HCT116 (cell line): ENCODE measurements at regions not wholly inside any gene's neighbourhood (a gene's known extent, or its start where the extent isn't known, plus 50 kb on each side); places are given as distances from the start of the nearest gene placed in this dataset.

Experiments
- ATAC-seq: fragments of 200-7000 bp; cut with Tn5 transposase; 2 replicates; pipeline ENCODE4 v1.9.1; 2020; ENCODE audit warnings: mild to moderate bottlenecking, moderate library complexity
- BruUV-seq: library from RNA; stranded (reverse); fragments of 400-500 nt; replicated peaks from 2 replicates; lab custom pipeline; 2021; lab: Mats Ljungman, UMichigan
- CTCF ChIA-PET: fragments of 300-600 bp; sonication (Branson Sonifier 250); formaldehyde crosslinking; loops from one replicate; lab custom pipeline; 2021; ENCODE audit warnings: antibody characterized with exemption; lab: Charles Lee
- POLR2A ChIA-PET: fragments of 300-600, 350-600 bp; sonication (Branson Sonifier 250); formaldehyde crosslinking; loops from one replicate; lab custom pipeline; 2021; ENCODE audit warnings: antibody characterized with exemption; lab: Charles Lee
- RAD21 ChIA-PET, 2 experiments: fragments of 300-600 bp; sonication (Branson Sonifier 250); formaldehyde crosslinking; loops; one replicate each; lab custom pipeline; 2023; ENCODE audit warnings: low total read pairs in 2 of 2; ENCODE audit not compliant: uncharacterized antibody in 2 of 2, unreplicated experiment in 2 of 2, low non-redundant PET in 1 of 2; lab: Charles Lee
- DNase-seq: peaks from one replicate; pipeline ENCODE4 v3.0.0-alpha.2; 2010; ENCODE audit warnings: low read depth, low spot score
- H2AFZ ChIP-seq: fragments of 200-600 bp; shearing (Covaris generic), sonication (generic); 2 replicates; pipeline ENCODE4 v1.6.1; 2017; ENCODE audit warnings: low read depth, mixed run types, mixed read lengths, antibody characterized with exemption, low read length; ENCODE audit not compliant: poor library complexity, severe bottlenecking
- H3K27ac ChIP-seq: 2 replicates; pipeline ENCODE4 v1.5.1; 2012; ENCODE audit warnings: low read depth, low read length
- H3K27me3 ChIP-seq: fragments of 200-600 bp; sonication (generic); 2 replicates; pipeline ENCODE4 v1.6.1; 2016; ENCODE audit warnings: mixed run types, low read length, mixed read lengths; ENCODE audit not compliant: insufficient read depth
- H3K36me3 ChIP-seq, 2 experiments: fragments of 200-500 bp in 1 of 2; fragments of 200-600 bp in 1 of 2; sonication (Bioruptor generic) in 1 of 2; sonication (generic) in 1 of 2; 2 replicates each; pipeline versions ENCODE4 v1.5.1 to v1.6.1; 2014 to 2016; ENCODE audit warnings: low read length in 2 of 2, inconsistent platforms in 1 of 2, mixed read lengths in 1 of 2, mixed run types in 1 of 2; ENCODE audit not compliant: insufficient read depth in 2 of 2, control insufficient read depth in 1 of 2
- H3K4me1 ChIP-seq, 2 experiments: fragments of 200-600 bp in 1 of 2; sonication (generic) in 1 of 2; 2 replicates each; pipeline versions ENCODE4 v1.5.1 to v1.6.1; 2012 to 2017; ENCODE audit warnings: low read length in 2 of 2, inconsistent platforms in 1 of 2, mild to moderate bottlenecking in 1 of 2, mixed read lengths in 1 of 2, mixed run types in 1 of 2, moderate library complexity in 1 of 2; ENCODE audit not compliant: insufficient read depth in 2 of 2, control insufficient read depth in 1 of 2
- H3K4me2 ChIP-seq: fragments of 200-600 bp; sonication (generic); 2 replicates; pipeline ENCODE4 v1.6.1; 2017; ENCODE audit warnings: mixed run types, low read length, mixed read lengths
- H3K4me3 ChIP-seq, 2 experiments: fragments of 200-600 bp in 1 of 2; sonication (generic) in 1 of 2; replicated peaks in 1 of 2; 2 replicates each; pipeline ENCODE4 v1.5.1; 2011 to 2016; ENCODE audit warnings: low read length in 2 of 2, control low read depth in 1 of 2, low read depth in 1 of 2, mild to moderate bottlenecking in 1 of 2, mixed read lengths in 1 of 2, mixed run types in 1 of 2
- H3K79me2 ChIP-seq: fragments of 200-600 bp; sonication (generic); 2 replicates; pipeline ENCODE4 v1.6.1; 2017; ENCODE audit warnings: mild to moderate bottlenecking, mixed run types, low read length, moderate library complexity, mixed read lengths; ENCODE audit not compliant: insufficient read depth
- H3K9ac ChIP-seq: fragments of 200-600 bp; sonication (generic); 2 replicates; pipeline ENCODE4 v1.6.1; 2016; ENCODE audit warnings: low read length, mixed read lengths
- H3K9me2 ChIP-seq: fragments of 200-600 bp; sonication (generic), shearing (Covaris generic); 2 replicates; pipeline ENCODE4 v1.6.1; 2017; ENCODE audit warnings: mixed run types, mild to moderate bottlenecking, moderate library complexity; ENCODE audit not compliant: insufficient read depth
- H3K9me3 ChIP-seq, 2 experiments: fragments of 200-500 bp in 1 of 2; fragments of 200-600 bp in 1 of 2; sonication (Bioruptor generic) in 1 of 2; sonication (generic) in 1 of 2; 2 replicates each; pipeline ENCODE4 v1.6.1; 2014 to 2017; ENCODE audit warnings: low read length in 2 of 2, mixed read lengths in 2 of 2, inconsistent platforms in 1 of 2, low read depth in 1 of 2, mild to moderate bottlenecking in 1 of 2, mixed run types in 1 of 2, moderate library complexity in 1 of 2; ENCODE audit not compliant: control insufficient read depth in 1 of 2, insufficient read depth in 1 of 2
- H4K20me1 ChIP-seq: fragments of 200-600 bp; sonication (generic), shearing (Covaris generic); 2 replicates; pipeline ENCODE4 v1.6.1; 2017; ENCODE audit warnings: mixed run types, mild to moderate bottlenecking, moderate library complexity; ENCODE audit not compliant: insufficient read depth
- CBX3 ChIP-seq: IDR thresholded peaks from 2 replicates; pipeline ENCODE4 v1.6.1; 2012; ENCODE audit warnings: low read depth
- CTCF ChIP-seq, 3 experiments: fragments of 200-600 bp in 1 of 3; sonication (generic) in 1 of 3; IDR thresholded peaks in 2 of 3; conservative IDR thresholded peaks in 1 of 3; 2 replicates each; pipeline ENCODE4 v1.5.1; 2012 to 2017; ENCODE audit warnings: low read depth in 2 of 3, low read length in 2 of 3, antibody characterized with exemption in 1 of 3, borderline replicate concordance in 1 of 3, control low read depth in 1 of 3, mild to moderate bottlenecking in 1 of 3, mixed read lengths in 1 of 3, mixed run types in 1 of 3, moderate library complexity in 1 of 3; ENCODE audit not compliant: insufficient read depth in 1 of 3
- EGR1 ChIP-seq: IDR thresholded peaks from 2 replicates; pipeline ENCODE4 v1.6.1; 2012; ENCODE audit warnings: low read depth
- ELF1 ChIP-seq: IDR thresholded peaks from 2 replicates; pipeline ENCODE4 v1.6.1; 2012; ENCODE audit warnings: low read depth, borderline replicate concordance
- MAX ChIP-seq: IDR thresholded peaks from 2 replicates; pipeline ENCODE4 v1.6.1; 2012
- RAD21 ChIP-seq: IDR thresholded peaks from 2 replicates; pipeline ENCODE4 v1.6.1; 2012; ENCODE audit warnings: low read depth, mild to moderate bottlenecking
- SRF ChIP-seq: IDR thresholded peaks from 2 replicates; pipeline ENCODE4 v1.6.1; 2012; ENCODE audit warnings: low read depth
- TCF7L2 ChIP-seq: IDR thresholded peaks from 2 replicates; pipeline ENCODE4 v1.7.0; 2011; ENCODE audit warnings: borderline replicate concordance, inconsistent platforms; ENCODE audit not compliant: insufficient read depth, insufficient read length; ENCODE audit errors: extremely low read depth
- ZFX ChIP-seq: fragments of 450-650 bp; IDR thresholded peaks from 2 replicates; pipeline ENCODE4 v1.6.1; 2017
- intact Hi-C: fragments of 100-400 bp; cut with micrococcal nuclease; formaldehyde crosslinking; loops from 2 replicates; pipeline ENCODE4 v1.10.0; 2022
- TF ChIP-seq, protein P1 (sequence below): IDR thresholded peaks from 2 replicates; pipeline ENCODE4 v1.6.1; 2012

- ChIA-PET CTCF (no interaction called here), RAD21 (no interaction called here), POLR2A (no interaction called here)
- H2AFZ ChIP-seq: no peak overlapping the region
- intact Hi-C loops: no loop called here
- DNase-seq (no peak), ATAC-seq (no peak)
- no peak overlapping the region for H3K27ac ChIP-seq
- no peaks in the 10 kb centered on the region for H3K36me3 ChIP-seq
- H3K9ac ChIP-seq: no peak overlapping the region
- no peaks in the 10 kb centered on the region for H3K27me3 ChIP-seq
- H3K9me3 ChIP-seq: peaks cover 0 to 4% of the 10 kb centered on the region in 2 experiments; a peak in 1 of 4 replicates
- no peak overlapping the region for H3K4me3 ChIP-seq
- H3K4me1 ChIP-seq: no peaks in the 10 kb centered on the region
- H3K9me2 ChIP-seq: no peaks in the 10 kb centered on the region
- no peaks in the 10 kb centered on the region for H4K20me1 ChIP-seq
- TF ChIP-seq SRF (no peak), EGR1 (no peak)
- BruUV-seq: no TSS peak
- H3K4me2 ChIP-seq: no peak overlapping the region
- no peaks in the 10 kb centered on the region for H3K79me2 ChIP-seq
Measured at GRCh38 chr4:154047733-154048132, 258.9 kb upstream of the SFRP2 start.

GRCh38 chr4:154044742-154045485 is 256.0 kb upstream of the SFRP2 start:
- Histone ChIP-seq H3K9me3 (no peaks in the 10 kb centered on the region), H3K4me2 (no peak overlapping the region), H3K9me2 (no peaks in the 10 kb centered on the region), H3K4me1 (no peaks in the 10 kb centered on the region), H3K27me3 (no peaks in the 10 kb centered on the region), H3K36me3 (no peaks in the 10 kb centered on the region), H2AFZ (no peak overlapping the region), H3K4me3 (no peak overlapping the region), H3K9ac (no peak overlapping the region), H3K79me2 (no peaks in the 10 kb centered on the region), H3K27ac (no peak overlapping the region), H4K20me1 (no peaks in the 10 kb centered on the region)
- ChIA-PET CTCF (no interaction called here), RAD21 (no interaction called here), POLR2A (no interaction called here)
- intact Hi-C loops: no loop called here
- TF ChIP-seq RAD21 (no peak), CTCF (IDR thresholded peaks at IDR 0.05 in 2 of 3, conservative IDR thresholded peaks at IDR 0.05 in 1 of 3; ENCODE audit: borderline replicate concordance in 1 of 3, insufficient read depth in 1 of 3, low read depth in 2 of 3, low read length in 2 of 3) (no peak), TCF7L2 (no peak), ELF1 (no peak), SRF (no peak), EGR1 (no peak), ZFX (no peak), CBX3 (no peak), MAX (no peak)
- TF ChIP-seq, protein P1, sequence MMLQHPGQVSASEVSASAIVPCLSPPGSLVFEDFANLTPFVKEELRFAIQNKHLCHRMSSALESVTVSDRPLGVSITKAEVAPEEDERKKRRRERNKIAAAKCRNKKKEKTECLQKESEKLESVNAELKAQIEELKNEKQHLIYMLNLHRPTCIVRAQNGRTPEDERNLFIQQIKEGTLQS: no peak
- no peak for ATAC-seq
- BruUV-seq: no TSS peak
- DNase-seq: no peak
